ENCODE measurements at regions not wholly inside any gene's neighbourhood (a gene's known extent, or its start where the extent isn't known, plus 50 kb on each side); places are given as distances from the start of the nearest gene placed in this dataset.

DNA sequence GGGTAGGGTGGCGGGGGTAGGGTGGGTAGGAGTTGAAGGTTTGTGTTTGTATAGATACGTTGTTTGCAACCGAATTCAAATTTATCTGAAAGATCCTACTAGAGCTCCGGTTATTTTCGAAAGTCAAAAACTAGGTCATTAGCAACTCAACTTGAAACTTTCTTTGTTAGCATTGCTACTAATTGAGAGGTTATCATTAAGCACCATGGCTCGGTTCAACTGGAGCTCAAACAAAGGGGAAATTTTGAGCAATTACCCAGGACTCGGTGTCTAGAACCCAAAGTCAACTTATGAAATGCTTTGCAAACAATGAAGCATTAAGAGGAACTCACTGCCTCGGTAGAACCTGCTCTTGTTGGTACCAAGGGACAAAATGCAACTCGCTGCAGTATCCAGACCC is 207.7 kb downstream of the BCAT1 start:
- peak in 1 of 2 donors; percentile 33 for ATAC-seq
- Mint-ChIP-seq H3K27me3 (peaks cover 0 to 2% of the 10 kb centered on the region in 2 donors), H3K4me3 (peak overlapping the region; percentile 73), H3K9me3 (no peaks in the 10 kb centered on the region), H3K27ac (peak overlapping the region in 1 of 2 donors; percentile 82), H3K4me1 (ENCODE audit: low read depth in 2 of 2) (peaks cover 10 to 33% of the 10 kb centered on the region in 2 donors), H3K36me3 (no peaks in the 10 kb centered on the region)
- DNase-seq (ENCODE audit: low spot score) = no peak

DNA sequence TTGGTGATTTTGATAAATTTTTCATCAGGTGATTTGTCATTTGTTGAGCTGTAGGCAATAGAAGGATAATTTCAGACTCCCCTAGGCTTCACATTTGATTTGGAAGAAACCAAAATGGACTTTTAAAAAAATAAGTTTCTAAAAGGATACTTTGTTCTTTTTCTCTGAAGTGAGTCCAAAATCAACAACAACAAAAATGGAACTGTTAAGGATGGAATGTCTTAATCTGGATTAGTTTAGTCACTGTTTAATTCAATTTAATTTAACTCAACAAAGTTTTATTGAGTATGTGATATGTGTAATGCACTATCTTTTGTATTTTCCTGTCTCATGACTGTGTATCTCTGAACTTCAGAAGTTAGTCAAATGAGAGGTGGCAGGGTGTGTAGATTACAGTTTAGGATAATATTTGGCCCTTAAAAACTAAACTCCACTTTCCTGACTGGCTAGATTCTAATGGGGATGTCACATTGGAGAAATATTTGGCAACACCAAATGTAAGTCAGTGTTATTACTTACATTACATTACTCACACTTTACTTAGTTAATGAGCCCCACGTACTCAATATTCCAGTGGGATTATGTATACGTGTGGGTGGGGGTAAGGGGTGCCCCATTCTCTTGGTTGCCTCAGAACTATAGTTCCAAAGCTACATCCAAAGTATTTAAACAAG is 209.7 kb downstream of the BCAT1 start:
- Mint-ChIP-seq H3K27ac (peak overlapping the region; percentile 27 to 82), H3K36me3 (no peaks in the 10 kb centered on the region), H3K9me3 (no peaks in the 10 kb centered on the region), H3K27me3 (no peaks in the 10 kb centered on the region), H3K4me1 (ENCODE audit: low read depth in 2 of 2) (peaks cover 10 to 33% of the 10 kb centered on the region in 2 donors), H3K4me3 (no peak overlapping the region)
- no peak for DNase-seq (ENCODE audit: low spot score)
- ATAC-seq = no peak

DNA sequence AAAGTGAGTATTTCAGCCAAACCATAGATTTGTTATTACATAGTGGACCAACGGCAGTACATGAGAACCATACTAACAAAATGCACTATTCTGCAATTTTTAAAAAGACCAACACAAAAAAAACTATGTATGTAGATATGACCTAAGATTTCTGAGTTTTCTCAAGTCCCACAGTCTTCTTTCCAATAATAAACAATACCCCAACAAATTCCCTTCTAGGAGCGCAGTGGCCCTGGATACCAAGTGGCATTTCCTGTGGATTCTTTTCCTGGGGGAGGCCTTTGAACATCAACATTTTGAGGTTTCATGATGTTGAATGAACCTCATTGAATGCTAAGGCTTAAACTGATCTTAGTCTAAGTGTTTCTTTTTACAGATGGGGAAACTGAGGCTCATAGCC is 210.5 kb downstream of the BCAT1 start:
- ATAC-seq = no peak

DNA sequence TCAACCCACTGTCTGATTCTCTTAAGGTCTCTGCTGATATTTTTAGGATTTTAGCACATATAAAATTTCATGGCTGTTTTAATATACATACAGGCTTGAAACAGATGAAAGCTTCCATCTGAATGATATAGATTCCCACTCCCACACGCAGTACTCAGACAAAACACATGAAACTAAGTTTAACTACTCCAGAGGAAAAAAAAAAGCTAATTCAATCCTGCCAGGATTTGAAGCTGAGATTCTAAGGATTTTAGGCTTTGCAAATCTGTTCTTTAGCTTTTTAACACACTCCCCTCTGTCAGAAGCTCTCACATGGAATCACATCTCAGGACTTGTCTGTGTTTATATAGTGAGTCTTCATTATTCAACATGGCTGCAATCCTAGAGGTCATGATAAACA is 217.3 kb downstream of the BCAT1 start:
- peaks cover 22 to 27% of the 10 kb centered on the region in 2 donors for H3K4me1 Mint-ChIP-seq (ENCODE audit: low read depth in 2 of 2)
- H3K9me3 Mint-ChIP-seq = no peaks in the 10 kb centered on the region
- no peaks in the 10 kb centered on the region for H3K27me3 Mint-ChIP-seq
- H3K4me3 Mint-ChIP-seq = no peak overlapping the region
- no peak for DNase-seq (ENCODE audit: low spot score)
- ATAC-seq = no peak
- no peaks in the 10 kb centered on the region for H3K36me3 Mint-ChIP-seq
- H3K27ac Mint-ChIP-seq = peak overlapping the region; percentile 85 to 89

More for the DNA sequence above, 210.5 kb downstream of the BCAT1 start:
- no peaks in the 10 kb centered on the region for H3K9me3 Mint-ChIP-seq
- H3K4me1 Mint-ChIP-seq (ENCODE audit: low read depth in 2 of 2) = peaks cover 10 to 36% of the 10 kb centered on the region in 2 donors
- H3K36me3 Mint-ChIP-seq = no peaks in the 10 kb centered on the region
- DNase-seq (ENCODE audit: low spot score) = no peak
- peak overlapping the region in 1 of 2 donors; percentile 27 for H3K27ac Mint-ChIP-seq
- no peak overlapping the region for H3K4me3 Mint-ChIP-seq
- H3K27me3 Mint-ChIP-seq = no peaks in the 10 kb centered on the region

DNA sequence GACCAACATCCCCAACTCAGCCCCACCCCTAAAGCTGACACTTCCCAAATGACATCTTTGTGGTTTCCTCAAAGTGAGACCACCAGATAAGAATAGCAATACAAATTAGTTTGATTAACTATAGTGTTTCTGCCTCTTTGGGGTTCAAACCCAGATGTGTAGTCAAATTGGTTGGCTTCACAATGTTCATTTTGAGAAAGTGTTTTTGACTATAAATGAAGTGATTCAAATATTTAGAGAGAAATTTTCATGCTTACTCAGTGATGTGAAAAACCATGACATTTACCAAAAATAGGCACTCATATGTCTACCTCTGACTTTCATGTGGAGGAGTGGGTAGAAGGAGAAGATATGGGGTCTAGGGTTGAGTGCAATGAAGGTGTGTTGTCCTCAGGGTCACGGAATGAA is 218.4 kb downstream of the BCAT1 start:
- DNase-seq (ENCODE audit: low spot score) (no peak), ATAC-seq (peak in 1 of 2 donors; percentile 84)
- H3K36me3 Mint-ChIP-seq = no peaks in the 10 kb centered on the region
- peak overlapping the region; percentile 85 to 89 for H3K27ac Mint-ChIP-seq
- peak overlapping the region; percentile 63 for H3K4me3 Mint-ChIP-seq
- H3K4me1 Mint-ChIP-seq (ENCODE audit: low read depth in 2 of 2) = peaks cover 25 to 30% of the 10 kb centered on the region in 2 donors
- H3K9me3 Mint-ChIP-seq = peaks cover 2% of the 10 kb centered on the region
- no peaks in the 10 kb centered on the region for H3K27me3 Mint-ChIP-seq

DNA sequence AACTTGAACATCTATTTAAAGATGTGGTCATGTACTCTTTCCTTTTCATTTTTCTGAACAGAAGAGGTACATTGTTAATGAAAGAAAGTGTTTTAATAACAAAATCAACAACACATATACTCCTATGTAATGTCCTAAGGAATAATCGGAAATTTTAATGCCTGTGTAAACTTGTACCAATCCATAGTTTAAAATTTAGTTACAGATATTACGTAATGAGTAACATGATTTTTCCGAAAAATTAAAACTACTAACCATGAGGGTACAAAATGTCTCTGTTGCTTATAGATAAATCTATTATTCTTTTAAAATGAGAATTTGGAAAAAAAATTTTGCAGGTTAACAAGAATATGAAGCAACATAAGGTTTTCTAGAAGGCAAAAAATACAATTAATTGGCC is 220.1 kb downstream of the BCAT1 start:
- DNase-seq (ENCODE audit: low spot score) (no peak), ATAC-seq (no peak)
- Mint-ChIP-seq H3K4me1 (ENCODE audit: low read depth in 2 of 2) (peaks cover 39 to 47% of the 10 kb centered on the region in 2 donors), H3K9me3 (peaks cover 10% of the 10 kb centered on the region), H3K36me3 (peaks cover 12% of the 10 kb centered on the region), H3K27me3 (no peaks in the 10 kb centered on the region), H3K27ac (peak overlapping the region; percentile 85 to 90), H3K4me3 (no peak overlapping the region)

DNA sequence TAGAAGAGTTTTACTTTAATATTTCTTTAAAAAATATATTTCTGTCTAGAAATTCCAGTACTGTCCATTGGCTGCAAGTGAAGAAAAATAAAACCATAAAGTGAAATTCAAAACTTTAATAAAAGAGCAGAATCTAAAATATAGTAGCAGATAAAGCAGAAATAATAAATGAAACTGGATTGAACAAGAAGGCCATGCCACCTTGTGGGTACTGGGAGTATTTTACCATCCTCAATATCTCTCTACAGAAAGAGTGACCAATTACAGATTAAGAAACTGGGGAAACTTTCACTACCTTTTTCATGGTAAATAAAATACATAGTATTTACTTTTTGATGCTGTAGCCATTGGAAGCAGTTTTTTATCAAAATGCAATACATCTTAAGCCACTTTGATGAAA is 220.5 kb downstream of the BCAT1 start:
- peaks cover 44 to 48% of the 10 kb centered on the region in 2 donors for H3K4me1 Mint-ChIP-seq (ENCODE audit: low read depth in 2 of 2)
- DNase-seq (ENCODE audit: low spot score) = no peak
- ATAC-seq = no peak
- peak overlapping the region in 1 of 2 donors; percentile 90 for H3K27ac Mint-ChIP-seq
- H3K36me3 Mint-ChIP-seq = peaks cover 15% of the 10 kb centered on the region
- H3K4me3 Mint-ChIP-seq = no peak overlapping the region
- no peaks in the 10 kb centered on the region for H3K27me3 Mint-ChIP-seq
- H3K9me3 Mint-ChIP-seq = peaks cover 10% of the 10 kb centered on the region

DNA sequence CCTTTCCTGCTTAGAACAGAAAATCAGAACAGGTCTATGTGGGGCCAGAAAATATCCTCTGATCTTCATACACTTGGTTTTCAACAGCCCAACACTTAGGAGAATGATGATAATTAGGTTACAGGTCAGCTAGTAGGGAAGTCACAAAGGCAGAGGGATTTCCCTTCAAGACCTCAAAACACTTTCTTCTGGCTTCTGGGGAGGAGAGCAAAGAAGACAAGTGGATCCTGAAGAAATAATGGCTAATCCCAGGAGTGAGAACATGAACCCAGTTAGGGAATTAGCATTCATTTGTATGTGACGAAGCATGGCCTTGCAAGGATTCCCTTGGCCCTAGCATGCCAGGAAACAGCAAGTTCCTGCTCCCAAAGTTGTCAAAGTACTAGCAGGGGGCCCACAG is 223.3 kb downstream of the BCAT1 start:
- DNase-seq (ENCODE audit: low spot score) (no peak), ATAC-seq (no peak)
- Mint-ChIP-seq H3K36me3 (peaks cover 24% of the 10 kb centered on the region), H3K4me3 (peak overlapping the region; percentile 18), H3K9me3 (peaks cover 13% of the 10 kb centered on the region), H3K27me3 (no peaks in the 10 kb centered on the region), H3K27ac (peak overlapping the region; percentile 85 to 90), H3K4me1 (ENCODE audit: low read depth in 2 of 2) (peaks cover 48 to 53% of the 10 kb centered on the region in 2 donors)

DNA sequence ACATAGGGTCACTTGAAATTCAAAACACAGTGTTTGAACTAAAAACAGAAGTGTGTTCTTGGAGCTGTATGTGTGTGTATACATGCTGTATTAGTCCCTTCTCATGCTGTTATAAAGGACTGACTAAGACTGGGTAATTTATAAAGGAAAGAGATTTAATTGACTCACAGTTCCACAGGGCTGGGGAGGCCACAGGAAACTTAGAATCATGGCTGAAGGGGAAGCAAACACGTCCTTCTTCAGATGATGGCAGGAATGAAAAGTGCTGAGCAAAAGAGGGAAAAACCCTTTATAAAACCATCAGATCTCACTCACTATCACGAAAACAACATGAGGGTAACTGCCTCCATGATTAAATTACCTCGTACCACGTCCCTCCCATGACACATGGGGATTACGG is 224.1 kb downstream of the BCAT1 start:
- peaks cover 51 to 55% of the 10 kb centered on the region in 2 donors for H3K4me1 Mint-ChIP-seq (ENCODE audit: low read depth in 2 of 2)
- peak overlapping the region; percentile 48 for H3K4me3 Mint-ChIP-seq
- H3K27me3 Mint-ChIP-seq = no peaks in the 10 kb centered on the region
- peaks cover 13% of the 10 kb centered on the region for H3K9me3 Mint-ChIP-seq
- peaks cover 29% of the 10 kb centered on the region for H3K36me3 Mint-ChIP-seq
- peak overlapping the region; percentile 85 to 90 for H3K27ac Mint-ChIP-seq
- ATAC-seq (peak in 1 of 2 donors; percentile 70), DNase-seq (ENCODE audit: low spot score) (no peak)

DNA sequence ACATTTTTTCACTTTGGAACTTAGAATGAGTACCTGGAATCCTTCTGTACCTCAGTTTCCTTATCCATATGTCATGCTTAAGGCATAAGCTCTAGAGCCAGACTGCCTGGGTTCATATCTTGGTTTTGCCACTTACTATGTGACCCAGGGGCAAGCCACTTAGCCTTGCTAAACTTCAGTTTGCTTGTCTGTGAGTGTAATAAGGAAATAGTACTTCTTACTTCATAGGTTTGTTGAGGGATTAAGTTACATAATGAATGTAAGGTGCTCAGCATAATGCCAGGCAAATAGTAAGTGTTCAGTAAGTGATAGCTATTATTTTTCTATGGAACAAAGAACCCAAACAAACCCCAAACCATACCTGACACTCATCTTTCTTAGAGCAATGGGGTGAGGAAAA is 225.1 kb downstream of the BCAT1 start:
- peaks cover 29% of the 10 kb centered on the region for H3K36me3 Mint-ChIP-seq
- peaks cover 13% of the 10 kb centered on the region for H3K9me3 Mint-ChIP-seq
- H3K27me3 Mint-ChIP-seq = no peaks in the 10 kb centered on the region
- peak overlapping the region; percentile 85 to 90 for H3K27ac Mint-ChIP-seq
- H3K4me1 Mint-ChIP-seq (ENCODE audit: low read depth in 2 of 2) = peaks cover 56 to 59% of the 10 kb centered on the region in 2 donors
- ATAC-seq = no peak
- no peak overlapping the region for H3K4me3 Mint-ChIP-seq
- no peak for DNase-seq (ENCODE audit: low spot score)

DNA sequence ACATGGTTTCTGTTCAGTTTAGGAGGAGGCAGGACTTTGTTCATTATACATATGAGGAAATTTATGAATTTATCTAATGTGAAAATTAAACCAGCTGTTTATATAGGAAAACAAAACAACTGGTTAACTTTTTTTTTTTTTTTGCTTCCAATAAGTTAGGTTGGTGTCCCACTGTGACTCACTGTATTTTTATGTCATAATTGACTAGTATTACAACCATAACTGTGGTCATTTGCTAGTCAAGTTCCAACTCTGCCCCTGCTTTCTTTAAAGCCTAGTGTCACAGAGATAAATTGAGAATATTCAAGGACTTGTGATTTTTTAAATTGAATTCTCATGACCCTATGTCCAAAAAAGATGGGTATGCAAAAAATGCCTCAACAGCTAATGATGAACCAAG is 227.7 kb downstream of the BCAT1 start:
- Mint-ChIP-seq H3K4me1 (ENCODE audit: low read depth in 2 of 2) (peaks cover 66 to 71% of the 10 kb centered on the region in 2 donors), H3K4me3 (no peak overlapping the region), H3K27ac (peak overlapping the region; percentile 91 to 94), H3K36me3 (peaks cover 34% of the 10 kb centered on the region), H3K27me3 (no peaks in the 10 kb centered on the region), H3K9me3 (peaks cover 16% of the 10 kb centered on the region)
- ATAC-seq = no peak
- no peak for DNase-seq (ENCODE audit: low spot score)

DNA sequence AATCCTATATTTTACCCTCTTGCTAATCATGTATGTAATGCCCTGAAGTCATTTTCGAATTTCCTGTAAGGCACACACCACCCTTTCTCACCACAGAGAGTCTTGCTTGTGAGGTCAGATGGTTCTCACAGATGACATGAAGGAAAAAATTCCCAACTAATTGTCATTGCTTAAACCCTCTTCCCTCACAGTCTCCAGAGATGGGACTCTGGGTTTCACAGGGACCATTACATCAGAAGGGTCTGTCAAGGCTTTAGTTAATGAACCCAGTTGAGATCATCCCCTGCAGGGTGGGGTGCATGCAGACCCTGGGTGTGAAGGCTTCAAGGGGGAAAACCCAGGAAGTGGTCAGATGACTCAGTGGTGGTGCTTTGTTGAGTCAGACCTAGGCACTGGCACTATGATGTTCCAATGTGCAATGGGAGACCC is 229.6 kb downstream of the BCAT1 start:
- peaks cover 6% of the 10 kb centered on the region for H3K9me3 Mint-ChIP-seq
- peaks cover 56 to 59% of the 10 kb centered on the region in 2 donors for H3K4me1 Mint-ChIP-seq (ENCODE audit: low read depth in 2 of 2)
- H3K27ac Mint-ChIP-seq = peak overlapping the region; percentile 91 to 94

DNA sequence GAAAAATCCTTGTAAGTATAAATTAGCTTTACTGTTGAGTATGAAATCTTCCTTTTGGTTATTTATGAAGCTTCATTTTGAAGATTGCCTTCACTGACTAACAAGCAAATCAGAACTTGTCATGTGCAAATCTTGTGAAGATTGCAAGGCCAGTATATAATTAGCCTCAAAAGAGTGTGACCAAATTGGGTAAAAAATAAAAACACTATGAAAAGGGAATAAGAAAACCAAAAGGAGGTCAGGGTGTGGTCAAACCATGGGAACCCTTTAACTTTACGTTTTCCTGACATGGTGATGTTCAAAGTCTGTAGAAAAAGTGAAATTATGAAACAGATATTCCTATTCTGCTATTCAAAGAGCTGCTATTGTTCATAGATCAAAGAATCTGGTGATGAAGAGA is 230.3 kb downstream of the BCAT1 start:
- Mint-ChIP-seq H3K27ac (peak overlapping the region; percentile 91 to 94), H3K9me3 (peaks cover 6% of the 10 kb centered on the region), H3K4me3 (peak overlapping the region; percentile 83), H3K27me3 (no peaks in the 10 kb centered on the region), H3K36me3 (peaks cover 19% of the 10 kb centered on the region), H3K4me1 (ENCODE audit: low read depth in 2 of 2) (peaks cover 49 to 53% of the 10 kb centered on the region in 2 donors)
- ATAC-seq (no peak), DNase-seq (ENCODE audit: low spot score) (no peak)

More for the DNA sequence above, 229.6 kb downstream of the BCAT1 start:
- Mint-ChIP-seq H3K36me3 (peaks cover 26% of the 10 kb centered on the region), H3K27me3 (no peaks in the 10 kb centered on the region), H3K4me3 (peak overlapping the region; percentile 83)
- DNase-seq (ENCODE audit: low spot score) = peak; percentile 93
- ATAC-seq = peak; percentile 97 to 98

DNA sequence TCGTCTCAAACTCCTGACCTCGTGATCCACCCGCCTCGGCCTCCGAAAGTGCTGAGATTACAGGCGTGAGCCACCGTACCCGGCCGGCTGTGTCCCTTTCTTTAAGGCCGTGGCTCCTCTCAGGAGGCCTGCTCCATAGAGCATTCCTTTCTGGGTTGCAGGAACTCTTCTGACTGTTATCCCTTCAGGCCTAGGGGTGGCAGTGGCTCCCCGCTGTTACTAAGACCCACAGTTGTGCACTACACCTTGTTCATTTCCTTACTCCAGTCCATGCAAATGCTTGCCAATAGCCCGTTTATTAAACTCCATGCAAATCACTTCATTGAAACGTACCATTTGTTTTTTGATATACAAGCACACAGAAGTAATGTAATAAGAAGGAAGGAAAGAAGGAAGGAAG is 234.7 kb downstream of the BCAT1 start:
- H3K27me3 Mint-ChIP-seq = no peaks in the 10 kb centered on the region
- H3K36me3 Mint-ChIP-seq = peaks cover 5% of the 10 kb centered on the region
- peak overlapping the region in 1 of 2 donors; percentile 22 for H3K27ac Mint-ChIP-seq
- no peak overlapping the region for H3K4me3 Mint-ChIP-seq
- DNase-seq (ENCODE audit: low spot score) (no peak), ATAC-seq (no peak)
- H3K9me3 Mint-ChIP-seq = peaks cover 3% of the 10 kb centered on the region
- peaks cover 26 to 42% of the 10 kb centered on the region in 2 donors for H3K4me1 Mint-ChIP-seq (ENCODE audit: low read depth in 2 of 2)

All from natural killer cell treated with Interleukin-12 subunit alpha and Interleukin-12 subunit beta and Interleukin-15 and Interleukin-18, amount 100 ng/mL, for 72 hours (primary cell).